PC-9 (cell line): ENCODE measurements at regions not wholly inside any gene's neighbourhood (a gene's known extent, or its start where the extent isn't known, plus 50 kb on each side); places are given as distances from the start of the nearest gene placed in this dataset.

Experiments used
- BruUV-seq: library from RNA; stranded (reverse); fragments of 400-500 nt; replicated peaks from 2 replicates; lab custom pipeline; 2021; lab: Mats Ljungman, UMichigan
- CTCF ChIA-PET: fragments of 300-600 bp; sonication (Branson Sonifier 250); formaldehyde crosslinking; loops from one replicate; lab custom pipeline; 2022; ENCODE audit warnings: antibody characterized with exemption; lab: Charles Lee
- POLR2A ChIA-PET: fragments of 300-600 bp; sonication (Branson Sonifier 250); formaldehyde crosslinking; loops from one replicate; lab custom pipeline; 2022; ENCODE audit warnings: antibody characterized with exemption; ENCODE audit not compliant: unreplicated experiment; lab: Charles Lee
- DNase-seq, 2 experiments: peaks; one replicate each; pipeline versions ENCODE4 v3.0.0 to v3.0.0-alpha.2; 2015 to 2022; ENCODE audit warnings: mixed read lengths in 1 of 2
- H2AFZ ChIP-seq: fragments of 200-600 bp; sonication (generic); 2 replicates; pipeline ENCODE4 v1.8.1; 2017; ENCODE audit warnings: antibody characterized with exemption
- H3F3A ChIP-seq: fragments of 200-600 bp; sonication (generic); 2 replicates; pipeline ENCODE4 v1.8.1; 2017; ENCODE audit warnings: antibody characterized with exemption, mild to moderate bottlenecking, low read depth; ENCODE audit not compliant: insufficient read depth
- H3K27ac ChIP-seq: fragments of 200-600 bp; sonication (generic); 2 replicates; pipeline ENCODE4 v1.6.1; 2016; ENCODE audit warnings: mixed run types
- H3K27me3 ChIP-seq: fragments of 200-600 bp; sonication (generic); 2 replicates; pipeline ENCODE4 v1.6.1; 2016; ENCODE audit warnings: low read depth, mixed run types; ENCODE audit not compliant: insufficient read depth
- H3K36me3 ChIP-seq: fragments of 200-600 bp; sonication (generic); 2 replicates; pipeline ENCODE4 v1.6.1; 2016; ENCODE audit warnings: low read depth, mixed run types
- H3K4me1 ChIP-seq: fragments of 200-600 bp; sonication (generic); replicated peaks from 2 replicates; pipeline ENCODE4 v1.6.1; 2016; ENCODE audit warnings: mixed run types; ENCODE audit not compliant: insufficient read depth
- H3K4me2 ChIP-seq: fragments of 200-600 bp; sonication (generic); 2 replicates; pipeline ENCODE4 v1.6.1; 2017; ENCODE audit warnings: mixed run types
- H3K4me3 ChIP-seq: fragments of 200-600 bp; sonication (generic); 2 replicates; pipeline ENCODE4 v1.6.1; 2016; ENCODE audit warnings: mixed run types
- H3K79me2 ChIP-seq: fragments of 200-600 bp; sonication (generic); 2 replicates; pipeline ENCODE4 v1.6.1; 2017; ENCODE audit warnings: low read depth, mixed run types
- H3K9me2 ChIP-seq: fragments of 200-600 bp; sonication (generic); 2 replicates; pipeline ENCODE4 v1.8.1; 2017; ENCODE audit warnings: mild to moderate bottlenecking; ENCODE audit not compliant: insufficient read depth
- H3K9me3 ChIP-seq: fragments of 200-600 bp; sonication (generic); 2 replicates; pipeline ENCODE4 v1.8.1; 2016; ENCODE audit warnings: low read depth; ENCODE audit not compliant: insufficient read depth
- H4K20me1 ChIP-seq: fragments of 200-600 bp; sonication (generic); 2 replicates; pipeline ENCODE4 v1.8.1; 2017; ENCODE audit not compliant: insufficient read depth
- EZH2 ChIP-seq: fragments of 200-600 bp; sonication (generic); IDR thresholded peaks from 2 replicates; pipeline ENCODE4 v1.8.0; 2017; ENCODE audit warnings: antibody characterized with exemption, low read depth
- intact Hi-C: fragments of 100-400 bp; cut with micrococcal nuclease; formaldehyde crosslinking; loops from one replicate; pipeline ENCODE4 v1.10.0; 2022; ENCODE audit not compliant: unreplicated experiment
- TF ChIP-seq, protein P1 (sequence below): fragments of 200-600 bp; sonication (generic); conservative IDR thresholded peaks from 2 replicates; pipeline ENCODE4 v1.6.1; 2017; ENCODE audit warnings: mixed run types, antibody characterized with exemption, mild to moderate bottlenecking, moderate library complexity

DNA sequence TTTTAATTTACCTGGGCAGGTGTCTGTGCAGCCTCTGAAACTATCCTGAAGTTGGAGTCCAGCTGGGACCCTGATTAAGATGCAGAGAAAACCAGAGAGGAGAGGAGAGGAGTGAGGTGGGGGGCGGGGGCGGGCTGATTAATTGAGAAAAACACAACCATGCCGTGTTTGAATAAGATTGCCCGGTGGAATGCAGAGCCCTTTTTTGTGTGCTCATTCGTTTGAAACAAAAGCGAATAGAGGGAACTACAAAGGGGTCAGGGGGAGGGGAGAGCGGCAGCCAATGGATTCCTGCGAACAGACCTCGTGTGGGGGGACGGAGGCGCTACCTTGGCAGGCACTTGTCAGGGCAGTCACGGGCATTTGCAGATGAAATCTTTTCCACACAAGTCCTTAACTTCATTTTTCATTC, 355.8 kb downstream of the SOX9 start:
- H3K4me3 ChIP-seq, result no peak overlapping the region
- BruUV-seq, result no TSS peak
- H4K20me1 ChIP-seq, result no peaks in the 10 kb centered on the region
- intact Hi-C loops, result no loop called here
- peaks cover 50% of the 10 kb centered on the region for H3K4me1 ChIP-seq
- DNase-seq, result no peak
- H3K79me2 ChIP-seq, result peaks cover 94% of the 10 kb centered on the region
- ChIA-PET CTCF (no interaction called here), POLR2A (no interaction called here)
- H3K9me2 ChIP-seq, result no peaks in the 10 kb centered on the region
- no peaks in the 10 kb centered on the region for H3K27me3 ChIP-seq
- H3K36me3 ChIP-seq, result no peaks in the 10 kb centered on the region
- peak overlapping the region; percentile 69; the same call in 1 of the 2 replicates for H3K27ac ChIP-seq
- peaks cover 45% of the 10 kb centered on the region; the same call in 1 of the 2 replicates for H3F3A ChIP-seq
- no peaks in the 10 kb centered on the region for H3K9me3 ChIP-seq
- TF ChIP-seq, protein P1, sequence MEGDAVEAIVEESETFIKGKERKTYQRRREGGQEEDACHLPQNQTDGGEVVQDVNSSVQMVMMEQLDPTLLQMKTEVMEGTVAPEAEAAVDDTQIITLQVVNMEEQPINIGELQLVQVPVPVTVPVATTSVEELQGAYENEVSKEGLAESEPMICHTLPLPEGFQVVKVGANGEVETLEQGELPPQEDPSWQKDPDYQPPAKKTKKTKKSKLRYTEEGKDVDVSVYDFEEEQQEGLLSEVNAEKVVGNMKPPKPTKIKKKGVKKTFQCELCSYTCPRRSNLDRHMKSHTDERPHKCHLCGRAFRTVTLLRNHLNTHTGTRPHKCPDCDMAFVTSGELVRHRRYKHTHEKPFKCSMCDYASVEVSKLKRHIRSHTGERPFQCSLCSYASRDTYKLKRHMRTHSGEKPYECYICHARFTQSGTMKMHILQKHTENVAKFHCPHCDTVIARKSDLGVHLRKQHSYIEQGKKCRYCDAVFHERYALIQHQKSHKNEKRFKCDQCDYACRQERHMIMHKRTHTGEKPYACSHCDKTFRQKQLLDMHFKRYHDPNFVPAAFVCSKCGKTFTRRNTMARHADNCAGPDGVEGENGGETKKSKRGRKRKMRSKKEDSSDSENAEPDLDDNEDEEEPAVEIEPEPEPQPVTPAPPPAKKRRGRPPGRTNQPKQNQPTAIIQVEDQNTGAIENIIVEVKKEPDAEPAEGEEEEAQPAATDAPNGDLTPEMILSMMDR, result no peak
- no peak for TF ChIP-seq EZH2
- peak overlapping the region; percentile 74 for H3K4me2 ChIP-seq
- no peak overlapping the region for H2AFZ ChIP-seq

DNA sequence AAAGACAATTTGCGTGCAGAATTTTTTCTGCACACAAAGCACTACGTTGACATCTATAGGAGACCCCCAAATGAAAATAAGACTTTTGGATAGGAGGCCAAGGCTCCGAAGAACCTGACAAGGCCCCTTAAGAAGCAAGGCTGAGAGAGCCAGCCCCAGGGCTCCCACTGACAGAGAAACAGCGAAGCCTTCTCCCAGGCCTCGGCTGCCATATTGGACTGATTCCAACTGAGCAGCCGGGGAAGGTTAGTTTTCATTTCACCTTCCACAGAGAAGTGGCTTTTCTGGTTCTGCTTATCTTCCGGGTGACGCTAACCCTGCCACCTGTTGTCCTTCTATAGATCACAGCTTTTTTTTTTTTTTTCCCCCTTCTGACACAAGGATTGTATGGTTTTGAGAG, 356.7 kb downstream of the SOX9 start:
- Histone ChIP-seq H3K9me2 (no peaks in the 10 kb centered on the region), H3K79me2 (peaks cover 94% of the 10 kb centered on the region), H3K4me2 (peak overlapping the region; percentile 74), H2AFZ (no peak overlapping the region), H3K4me1 (peaks cover 46% of the 10 kb centered on the region), H3K27ac (peak overlapping the region; percentile 50), H3K9me3 (no peaks in the 10 kb centered on the region), H3K4me3 (peak overlapping the region; percentile 32; the same call in 1 of the 2 replicates), H3F3A (peaks cover 45% of the 10 kb centered on the region; the same call in 1 of the 2 replicates), H3K27me3 (no peaks in the 10 kb centered on the region), H4K20me1 (no peaks in the 10 kb centered on the region), H3K36me3 (no peaks in the 10 kb centered on the region)
- intact Hi-C loops, result no loop called here
- BruUV-seq, result no TSS peak
- POLR2A ChIA-PET, result interaction anchor here (0.6 kb wide), 2 partner anchors 23 to 806 kb away, joined by 5 to 6 read pairs; no protein-coding TSS in a partner anchor
- CTCF ChIA-PET, result interaction anchor here (0.6 kb wide), 3 partner anchors 15 to 243 kb away, joined by 3 to 5 read pairs (median 3); no protein-coding TSS in a partner anchor
- TF ChIP-seq, protein P1, result no peak
- no peak for TF ChIP-seq EZH2
- DNase-seq, result peak; percentile 62 to 78

DNA sequence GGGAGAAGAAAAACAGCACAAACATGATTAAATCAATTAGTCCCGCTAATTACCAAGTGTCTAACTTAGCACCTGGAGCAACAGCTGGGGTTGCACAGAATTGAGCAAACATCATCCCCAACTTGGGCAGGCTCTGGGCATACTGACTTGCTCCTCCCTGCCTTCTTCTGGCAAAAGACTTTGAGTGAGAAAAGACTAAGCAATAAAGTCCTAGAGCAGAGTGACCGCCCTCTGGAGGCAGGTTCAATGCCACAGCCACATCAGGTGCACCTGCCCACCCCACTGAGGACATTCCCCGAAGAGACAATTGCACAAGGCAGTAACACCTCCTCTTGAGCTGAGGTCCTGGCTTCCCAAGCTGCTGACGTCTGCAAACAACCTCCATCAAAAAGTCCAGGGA, 358.3 kb downstream of the SOX9 start:
- no peak overlapping the region for H3K27ac ChIP-seq
- no peak overlapping the region for H3K4me3 ChIP-seq
- no peak for DNase-seq
- H3K9me3 ChIP-seq, result no peaks in the 10 kb centered on the region; the same call in 1 of the 2 replicates
- BruUV-seq, result no TSS peak
- H3K9me2 ChIP-seq, result no peaks in the 10 kb centered on the region
- intact Hi-C loops, result no loop called here
- ChIA-PET CTCF (interaction anchor here (0.6 kb wide), 1 partner anchor 62 kb away, joined by 3 read pairs; no protein-coding TSS in a partner anchor), POLR2A (interaction anchor here (0.6 to 0.8 kb wide), 2 partner anchors 83 to 94 kb away, joined by 7 read pairs; no protein-coding TSS in a partner anchor)
- no peak for TF ChIP-seq EZH2
- TF ChIP-seq, protein P1, result peak; percentile 52; the same call in 1 of the 2 replicates
- peaks cover 44% of the 10 kb centered on the region for H3K4me1 ChIP-seq
- peaks cover 36% of the 10 kb centered on the region; the same call in 1 of the 2 replicates for H3F3A ChIP-seq
- H3K4me2 ChIP-seq, result no peak overlapping the region
- peaks cover 100% of the 10 kb centered on the region for H3K79me2 ChIP-seq
- no peaks in the 10 kb centered on the region for H3K27me3 ChIP-seq
- no peaks in the 10 kb centered on the region for H4K20me1 ChIP-seq
- no peak overlapping the region for H2AFZ ChIP-seq
- no peaks in the 10 kb centered on the region for H3K36me3 ChIP-seq
